Astrocyte (in vitro differentiated cells and primary cell): ENCODE measurements at regions not wholly inside any gene's neighbourhood (a gene's known extent, or its start where the extent isn't known, plus 50 kb on each side); places are given as distances from the start of the nearest gene placed in this dataset.

Source experiments
- CTCF ChIP-seq: IDR thresholded peaks from 2 replicates; pipeline ENCODE4 v1.5.1; 2011; ENCODE audit warnings: low read depth, mild to moderate bottlenecking, inconsistent platforms, low read length, moderate library complexity; ENCODE audit not compliant: insufficient read depth
- EZH2 ChIP-seq: IDR thresholded peaks from 2 replicates; pipeline ENCODE4 v1.6.1; 2012; ENCODE audit warnings: mild to moderate bottlenecking, low read length, inconsistent platforms; ENCODE audit not compliant: insufficient read depth

- TF ChIP-seq CTCF = no peak
- TF ChIP-seq EZH2 = no peak
Observed at GRCh38 chr2:792687-793086, 115.5 kb upstream of the TMEM18 start.
